Fibroblast of lung (primary cell): ENCODE measurements at regions not wholly inside any gene's neighbourhood (a gene's known extent, or its start where the extent isn't known, plus 50 kb on each side); places are given as distances from the start of the nearest gene placed in this dataset.

Experiments used
- DNase-seq, 2 donors: peaks; one replicate each; pipeline versions ENCODE4 v3.0.0 to v3.0.0-alpha.2; 2010; ENCODE audit warnings: low read depth in 2 of 2
- H2AFZ ChIP-seq: 2 replicates; pipeline ENCODE4 v1.5.1; 2012; ENCODE audit warnings: low read length, control low read depth, inconsistent platforms
- H3K27ac ChIP-seq: 2 replicates; pipeline ENCODE4 v1.5.1; 2011; ENCODE audit warnings: low read length, control low read depth; ENCODE audit not compliant: insufficient read depth
- H3K27me3 ChIP-seq: 2 replicates; pipeline ENCODE4 v1.5.1; 2011; ENCODE audit warnings: mild to moderate bottlenecking, low read length; ENCODE audit not compliant: control insufficient read depth, insufficient read depth
- H3K36me3 ChIP-seq: 2 replicates; pipeline ENCODE4 v1.5.1; 2011; ENCODE audit warnings: low read length; ENCODE audit not compliant: control insufficient read depth, insufficient read depth
- H3K4me1 ChIP-seq: 2 replicates; pipeline ENCODE4 v1.5.1; 2011; ENCODE audit warnings: low read length; ENCODE audit not compliant: control insufficient read depth, insufficient read depth; ENCODE audit errors: extremely low read depth
- H3K4me2 ChIP-seq: 2 replicates; pipeline ENCODE4 v1.5.1; 2011; ENCODE audit warnings: low read length, control low read depth; ENCODE audit not compliant: insufficient read depth; ENCODE audit errors: extremely low read depth
- H3K4me3 ChIP-seq, 4 experiments: fragments of 200-600 bp in 1 of 4; sonication (generic) in 1 of 4; replicated peaks in 1 of 4; 2 replicates each; pipeline ENCODE4 v1.5.1; 2011 to 2016; ENCODE audit warnings: low read length in 4 of 4, low read depth in 3 of 4, mild to moderate bottlenecking in 3 of 4, control low read depth in 2 of 4, inconsistent platforms in 1 of 4, mixed read lengths in 1 of 4; ENCODE audit not compliant: insufficient read depth in 1 of 4; ENCODE audit errors: control extremely low read depth in 1 of 4
- H3K79me2 ChIP-seq: 2 replicates; pipeline ENCODE4 v1.5.1; 2012; ENCODE audit warnings: mild to moderate bottlenecking, low read length, inconsistent platforms; ENCODE audit not compliant: control insufficient read depth, insufficient read depth
- H3K9ac ChIP-seq: 2 replicates; pipeline ENCODE4 v1.5.1; 2011; ENCODE audit warnings: mild to moderate bottlenecking, low read length, control low read depth; ENCODE audit not compliant: insufficient read depth
- H3K9me3 ChIP-seq: 2 replicates; pipeline ENCODE4 v1.5.1; 2012; ENCODE audit warnings: low read depth, low read length; ENCODE audit not compliant: control insufficient read depth, insufficient read depth
- H4K20me1 ChIP-seq: 2 replicates; pipeline ENCODE4 v1.5.1; 2011; ENCODE audit warnings: low read length; ENCODE audit not compliant: control insufficient read depth, insufficient read depth; ENCODE audit errors: extremely low read depth
- CTCF ChIP-seq, 2 donors: IDR thresholded peaks in 1 of 2; conservative IDR thresholded peaks in 1 of 2; 1 replicate in 1 of 2; 2 replicates in 1 of 2; pipeline ENCODE4 v1.5.1; 2011 to 2012; ENCODE audit warnings: low read length in 2 of 2, control low read depth in 1 of 2, inconsistent platforms in 1 of 2, low read depth in 1 of 2, mild to moderate bottlenecking in 1 of 2
- EZH2 ChIP-seq: IDR thresholded peaks from 2 replicates; pipeline ENCODE4 v1.5.1; 2012; ENCODE audit warnings: low read length, control low read depth, mild to moderate bottlenecking; ENCODE audit errors: missing control alignments

- no peak for TF ChIP-seq CTCF (conservative IDR thresholded peaks at IDR 0.05 in 1 of 2, IDR thresholded peaks at IDR 0.05 in 1 of 2; ENCODE audit: low read depth in 1 of 2, low read length in 2 of 2)
- TF ChIP-seq EZH2: no peak
- Histone ChIP-seq H3K27me3 (no peaks in the 10 kb centered on the region), H3K27ac (no peak overlapping the region), H3K9me3 (no peaks in the 10 kb centered on the region), H4K20me1 (no peaks in the 10 kb centered on the region), H3K4me1 (no peaks in the 10 kb centered on the region), H3K9ac (no peak overlapping the region), H2AFZ (no peak overlapping the region), H3K36me3 (no peaks in the 10 kb centered on the region), H3K79me2 (no peaks in the 10 kb centered on the region), H3K4me3 (no peak overlapping the region), H3K4me2 (no peak overlapping the region)
- DNase-seq: peak in 1 of 2 donors; percentile 45
Measured at GRCh38 chr7:52639126-52639525, 396.3 kb upstream of the POM121L12 start.

- H3K4me3 ChIP-seq: no peak overlapping the region
- H3K4me2 ChIP-seq: no peak overlapping the region
- no peaks in the 10 kb centered on the region for H3K79me2 ChIP-seq
- DNase-seq: peak in 1 of 2 donors; percentile 63
- no peak overlapping the region for H3K9ac ChIP-seq
- H4K20me1 ChIP-seq: no peaks in the 10 kb centered on the region
- H3K27ac ChIP-seq: no peak overlapping the region
- no peaks in the 10 kb centered on the region for H3K4me1 ChIP-seq
- no peaks in the 10 kb centered on the region for H3K9me3 ChIP-seq
- H3K27me3 ChIP-seq: no peaks in the 10 kb centered on the region
- no peak overlapping the region for H2AFZ ChIP-seq
- TF ChIP-seq EZH2: no peak
- no peak for TF ChIP-seq CTCF (conservative IDR thresholded peaks at IDR 0.05 in 1 of 2, IDR thresholded peaks at IDR 0.05 in 1 of 2; ENCODE audit: low read depth in 1 of 2, low read length in 2 of 2)
- no peaks in the 10 kb centered on the region for H3K36me3 ChIP-seq
Measured at GRCh38 chr7:52635021-52635420, 400.4 kb upstream of the POM121L12 start.

GRCh38 chr7:52620849-52621248, 414.6 kb upstream of the POM121L12 start:
- no peak overlapping the region for H3K9ac ChIP-seq
- no peaks in the 10 kb centered on the region for H3K36me3 ChIP-seq
- H3K4me3 ChIP-seq: no peak overlapping the region
- no peak overlapping the region for H3K4me2 ChIP-seq
- no peaks in the 10 kb centered on the region for H3K79me2 ChIP-seq
- H3K27me3 ChIP-seq: no peaks in the 10 kb centered on the region
- H3K27ac ChIP-seq: no peak overlapping the region
- H2AFZ ChIP-seq: no peak overlapping the region
- DNase-seq: no peak
- TF ChIP-seq CTCF (conservative IDR thresholded peaks at IDR 0.05 in 1 of 2, IDR thresholded peaks at IDR 0.05 in 1 of 2; ENCODE audit: low read depth in 1 of 2, low read length in 2 of 2) (no peak), EZH2 (no peak)
- H4K20me1 ChIP-seq: no peaks in the 10 kb centered on the region
- no peaks in the 10 kb centered on the region for H3K9me3 ChIP-seq
- H3K4me1 ChIP-seq: no peaks in the 10 kb centered on the region
